ENCODE measurements at regions not wholly inside any gene's neighbourhood (a gene's known extent, or its start where the extent isn't known, plus 50 kb on each side); places are given as distances from the start of the nearest gene placed in this dataset.

GRCh38 chr6:56407883-56408410 is 160.6 kb upstream of the COL21A1 start:
- H3K4me3 Mint-ChIP-seq = no peak overlapping the region
- no peaks in the 10 kb centered on the region for H3K27me3 Mint-ChIP-seq (ENCODE audit: low read depth, poor library complexity)
- H3K9me3 Mint-ChIP-seq = no peaks in the 10 kb centered on the region

GRCh38 chr6:56406276-56407269 is 159.2 kb upstream of the COL21A1 start:
- Mint-ChIP-seq H3K4me1 (peaks cover 11% of the 10 kb centered on the region), H3K36me3 (ENCODE audit: low read depth) (no peaks in the 10 kb centered on the region), H3K27ac (no peak overlapping the region), H3K27me3 (ENCODE audit: low read depth, poor library complexity) (no peaks in the 10 kb centered on the region), H3K9me3 (peaks cover 7% of the 10 kb centered on the region), H3K4me3 (no peak overlapping the region)
- TF ChIP-seq, protein P1, sequence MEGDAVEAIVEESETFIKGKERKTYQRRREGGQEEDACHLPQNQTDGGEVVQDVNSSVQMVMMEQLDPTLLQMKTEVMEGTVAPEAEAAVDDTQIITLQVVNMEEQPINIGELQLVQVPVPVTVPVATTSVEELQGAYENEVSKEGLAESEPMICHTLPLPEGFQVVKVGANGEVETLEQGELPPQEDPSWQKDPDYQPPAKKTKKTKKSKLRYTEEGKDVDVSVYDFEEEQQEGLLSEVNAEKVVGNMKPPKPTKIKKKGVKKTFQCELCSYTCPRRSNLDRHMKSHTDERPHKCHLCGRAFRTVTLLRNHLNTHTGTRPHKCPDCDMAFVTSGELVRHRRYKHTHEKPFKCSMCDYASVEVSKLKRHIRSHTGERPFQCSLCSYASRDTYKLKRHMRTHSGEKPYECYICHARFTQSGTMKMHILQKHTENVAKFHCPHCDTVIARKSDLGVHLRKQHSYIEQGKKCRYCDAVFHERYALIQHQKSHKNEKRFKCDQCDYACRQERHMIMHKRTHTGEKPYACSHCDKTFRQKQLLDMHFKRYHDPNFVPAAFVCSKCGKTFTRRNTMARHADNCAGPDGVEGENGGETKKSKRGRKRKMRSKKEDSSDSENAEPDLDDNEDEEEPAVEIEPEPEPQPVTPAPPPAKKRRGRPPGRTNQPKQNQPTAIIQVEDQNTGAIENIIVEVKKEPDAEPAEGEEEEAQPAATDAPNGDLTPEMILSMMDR (IDR thresholded peaks at IDR 0.05) = no peak
- no peak for DNase-seq

More at GRCh38 chr6:56407883-56408410, 160.6 kb upstream of the COL21A1 start:
- TF ChIP-seq, protein P1 (IDR thresholded peaks at IDR 0.05) = no peak
- Mint-ChIP-seq H3K27ac (no peak overlapping the region), H3K36me3 (ENCODE audit: low read depth) (no peaks in the 10 kb centered on the region), H3K4me1 (peaks cover 11% of the 10 kb centered on the region)
- DNase-seq = no peak

- no peaks in the 10 kb centered on the region for H3K36me3 Mint-ChIP-seq (ENCODE audit: low read depth)
- peaks cover 14% of the 10 kb centered on the region for H3K9me3 Mint-ChIP-seq
- DNase-seq = no peak
- no peaks in the 10 kb centered on the region for H3K27me3 Mint-ChIP-seq (ENCODE audit: low read depth, poor library complexity)
- H3K27ac Mint-ChIP-seq = no peak overlapping the region
- peaks cover 14% of the 10 kb centered on the region for H3K4me1 Mint-ChIP-seq
- H3K4me3 Mint-ChIP-seq = no peak overlapping the region
- TF ChIP-seq, protein P1 (IDR thresholded peaks at IDR 0.05) = no peak
Observed at GRCh38 chr6:56404599-56404998, 157.2 kb upstream of the COL21A1 start.

GRCh38 chr6:56403745-56404144 is 156.4 kb upstream of the COL21A1 start:
- TF ChIP-seq, protein P1 (IDR thresholded peaks at IDR 0.05) = no peak
- no peaks in the 10 kb centered on the region for H3K36me3 Mint-ChIP-seq (ENCODE audit: low read depth)
- peaks cover 14% of the 10 kb centered on the region for H3K9me3 Mint-ChIP-seq
- no peak overlapping the region for H3K27ac Mint-ChIP-seq
- no peak for DNase-seq
- H3K4me3 Mint-ChIP-seq = no peak overlapping the region
- H3K4me1 Mint-ChIP-seq = peaks cover 22% of the 10 kb centered on the region
- H3K27me3 Mint-ChIP-seq (ENCODE audit: low read depth, poor library complexity) = no peaks in the 10 kb centered on the region

DNA sequence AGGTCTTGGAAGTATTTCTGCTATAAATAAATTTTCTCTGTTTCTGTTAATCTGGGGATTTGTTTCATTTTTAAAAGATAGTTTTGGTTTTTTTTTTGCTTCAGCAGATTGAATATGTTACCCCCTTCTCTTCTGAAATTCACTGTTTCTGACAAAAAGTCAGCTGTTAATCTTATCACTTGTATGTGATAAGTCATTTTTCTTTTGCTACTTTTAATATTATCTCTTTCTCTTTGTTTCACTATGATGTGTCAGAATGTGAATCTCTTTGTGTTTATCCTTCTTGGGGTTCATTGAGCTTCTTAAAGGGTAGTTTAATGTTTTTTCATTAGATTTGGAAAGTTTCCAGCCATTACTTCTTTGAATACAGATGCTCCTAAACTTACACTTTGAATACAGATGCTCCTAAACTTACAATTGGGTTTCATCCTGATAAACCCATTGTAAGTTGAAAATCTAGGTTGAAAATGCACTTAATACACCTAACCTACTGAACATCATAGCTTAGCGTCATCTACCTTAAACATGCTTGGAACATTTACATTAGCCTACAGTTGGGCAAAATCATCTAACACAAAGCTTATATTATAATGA is 154.2 kb upstream of the COL21A1 start:
- Mint-ChIP-seq H3K36me3 (ENCODE audit: low read depth) (no peaks in the 10 kb centered on the region), H3K9me3 (peaks cover 14% of the 10 kb centered on the region), H3K27me3 (ENCODE audit: low read depth, poor library complexity) (no peaks in the 10 kb centered on the region), H3K27ac (no peak overlapping the region), H3K4me3 (no peak overlapping the region), H3K4me1 (peaks cover 23% of the 10 kb centered on the region)
- TF ChIP-seq, protein P1 (IDR thresholded peaks at IDR 0.05) = no peak
- DNase-seq = no peak

Data from nephron progenitor cell (in vitro differentiated cells).